Fibroblast of lung (primary cell): ENCODE measurements at regions not wholly inside any gene's neighbourhood (a gene's known extent, or its start where the extent isn't known, plus 50 kb on each side); places are given as distances from the start of the nearest gene placed in this dataset.

Experiments used
- DNase-seq, 2 donors: peaks; one replicate each; pipeline versions ENCODE4 v3.0.0 to v3.0.0-alpha.2; 2010; ENCODE audit warnings: low read depth in 2 of 2
- H2AFZ ChIP-seq: 2 replicates; pipeline ENCODE4 v1.5.1; 2012; ENCODE audit warnings: low read length, control low read depth, inconsistent platforms
- H3K27ac ChIP-seq: 2 replicates; pipeline ENCODE4 v1.5.1; 2011; ENCODE audit warnings: low read length, control low read depth; ENCODE audit not compliant: insufficient read depth
- H3K27me3 ChIP-seq: 2 replicates; pipeline ENCODE4 v1.5.1; 2011; ENCODE audit warnings: mild to moderate bottlenecking, low read length; ENCODE audit not compliant: control insufficient read depth, insufficient read depth
- H3K36me3 ChIP-seq: 2 replicates; pipeline ENCODE4 v1.5.1; 2011; ENCODE audit warnings: low read length; ENCODE audit not compliant: control insufficient read depth, insufficient read depth
- H3K4me1 ChIP-seq: 2 replicates; pipeline ENCODE4 v1.5.1; 2011; ENCODE audit warnings: low read length; ENCODE audit not compliant: control insufficient read depth, insufficient read depth; ENCODE audit errors: extremely low read depth
- H3K4me2 ChIP-seq: 2 replicates; pipeline ENCODE4 v1.5.1; 2011; ENCODE audit warnings: low read length, control low read depth; ENCODE audit not compliant: insufficient read depth; ENCODE audit errors: extremely low read depth
- H3K4me3 ChIP-seq, 4 experiments: fragments of 200-600 bp in 1 of 4; sonication (generic) in 1 of 4; replicated peaks in 1 of 4; 2 replicates each; pipeline ENCODE4 v1.5.1; 2011 to 2016; ENCODE audit warnings: low read length in 4 of 4, low read depth in 3 of 4, mild to moderate bottlenecking in 3 of 4, control low read depth in 2 of 4, inconsistent platforms in 1 of 4, mixed read lengths in 1 of 4; ENCODE audit not compliant: insufficient read depth in 1 of 4; ENCODE audit errors: control extremely low read depth in 1 of 4
- H3K79me2 ChIP-seq: 2 replicates; pipeline ENCODE4 v1.5.1; 2012; ENCODE audit warnings: mild to moderate bottlenecking, low read length, inconsistent platforms; ENCODE audit not compliant: control insufficient read depth, insufficient read depth
- H3K9ac ChIP-seq: 2 replicates; pipeline ENCODE4 v1.5.1; 2011; ENCODE audit warnings: mild to moderate bottlenecking, low read length, control low read depth; ENCODE audit not compliant: insufficient read depth
- H3K9me3 ChIP-seq: 2 replicates; pipeline ENCODE4 v1.5.1; 2012; ENCODE audit warnings: low read depth, low read length; ENCODE audit not compliant: control insufficient read depth, insufficient read depth
- H4K20me1 ChIP-seq: 2 replicates; pipeline ENCODE4 v1.5.1; 2011; ENCODE audit warnings: low read length; ENCODE audit not compliant: control insufficient read depth, insufficient read depth; ENCODE audit errors: extremely low read depth
- EZH2 ChIP-seq: IDR thresholded peaks from 2 replicates; pipeline ENCODE4 v1.5.1; 2012; ENCODE audit warnings: low read length, control low read depth, mild to moderate bottlenecking; ENCODE audit errors: missing control alignments
- TF ChIP-seq, protein P1 (sequence below), 2 donors: IDR thresholded peaks in 1 of 2; conservative IDR thresholded peaks in 1 of 2; 1 replicate in 1 of 2; 2 replicates in 1 of 2; pipeline ENCODE4 v1.5.1; 2011 to 2012; ENCODE audit warnings: low read length in 2 of 2, control low read depth in 1 of 2, inconsistent platforms in 1 of 2, low read depth in 1 of 2, mild to moderate bottlenecking in 1 of 2

GRCh38 chr4:13047591-13047990 is 436.5 kb downstream of the RAB28 start:
- Histone ChIP-seq H3K36me3 (no peaks in the 10 kb centered on the region), H3K4me3 (no peak overlapping the region), H4K20me1 (no peaks in the 10 kb centered on the region), H3K4me2 (no peak overlapping the region), H2AFZ (no peak overlapping the region), H3K27me3 (no peaks in the 10 kb centered on the region), H3K27ac (no peak overlapping the region), H3K9me3 (no peaks in the 10 kb centered on the region), H3K4me1 (no peaks in the 10 kb centered on the region), H3K79me2 (no peaks in the 10 kb centered on the region), H3K9ac (no peak overlapping the region)
- TF ChIP-seq EZH2 = no peak
- TF ChIP-seq, protein P1, sequence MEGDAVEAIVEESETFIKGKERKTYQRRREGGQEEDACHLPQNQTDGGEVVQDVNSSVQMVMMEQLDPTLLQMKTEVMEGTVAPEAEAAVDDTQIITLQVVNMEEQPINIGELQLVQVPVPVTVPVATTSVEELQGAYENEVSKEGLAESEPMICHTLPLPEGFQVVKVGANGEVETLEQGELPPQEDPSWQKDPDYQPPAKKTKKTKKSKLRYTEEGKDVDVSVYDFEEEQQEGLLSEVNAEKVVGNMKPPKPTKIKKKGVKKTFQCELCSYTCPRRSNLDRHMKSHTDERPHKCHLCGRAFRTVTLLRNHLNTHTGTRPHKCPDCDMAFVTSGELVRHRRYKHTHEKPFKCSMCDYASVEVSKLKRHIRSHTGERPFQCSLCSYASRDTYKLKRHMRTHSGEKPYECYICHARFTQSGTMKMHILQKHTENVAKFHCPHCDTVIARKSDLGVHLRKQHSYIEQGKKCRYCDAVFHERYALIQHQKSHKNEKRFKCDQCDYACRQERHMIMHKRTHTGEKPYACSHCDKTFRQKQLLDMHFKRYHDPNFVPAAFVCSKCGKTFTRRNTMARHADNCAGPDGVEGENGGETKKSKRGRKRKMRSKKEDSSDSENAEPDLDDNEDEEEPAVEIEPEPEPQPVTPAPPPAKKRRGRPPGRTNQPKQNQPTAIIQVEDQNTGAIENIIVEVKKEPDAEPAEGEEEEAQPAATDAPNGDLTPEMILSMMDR (conservative IDR thresholded peaks at IDR 0.05 in 1 of 2, IDR thresholded peaks at IDR 0.05 in 1 of 2; ENCODE audit: low read depth in 1 of 2, low read length in 2 of 2) = no peak
- DNase-seq = no peak

GRCh38 chr4:13036841-13037240 is 447.3 kb downstream of the RAB28 start:
- no peak overlapping the region for H3K9ac ChIP-seq
- H2AFZ ChIP-seq = no peak overlapping the region
- H3K36me3 ChIP-seq = no peaks in the 10 kb centered on the region
- TF ChIP-seq EZH2 = no peak
- TF ChIP-seq, protein P1 (conservative IDR thresholded peaks at IDR 0.05 in 1 of 2, IDR thresholded peaks at IDR 0.05 in 1 of 2; ENCODE audit: low read depth in 1 of 2, low read length in 2 of 2) = no peak
- H3K4me3 ChIP-seq = no peak overlapping the region
- H3K27me3 ChIP-seq = no peaks in the 10 kb centered on the region
- H4K20me1 ChIP-seq = no peaks in the 10 kb centered on the region
- H3K4me1 ChIP-seq = no peaks in the 10 kb centered on the region
- H3K4me2 ChIP-seq = no peak overlapping the region
- no peaks in the 10 kb centered on the region for H3K79me2 ChIP-seq
- no peak overlapping the region for H3K27ac ChIP-seq
- no peaks in the 10 kb centered on the region for H3K9me3 ChIP-seq
- DNase-seq = no peak

DNA sequence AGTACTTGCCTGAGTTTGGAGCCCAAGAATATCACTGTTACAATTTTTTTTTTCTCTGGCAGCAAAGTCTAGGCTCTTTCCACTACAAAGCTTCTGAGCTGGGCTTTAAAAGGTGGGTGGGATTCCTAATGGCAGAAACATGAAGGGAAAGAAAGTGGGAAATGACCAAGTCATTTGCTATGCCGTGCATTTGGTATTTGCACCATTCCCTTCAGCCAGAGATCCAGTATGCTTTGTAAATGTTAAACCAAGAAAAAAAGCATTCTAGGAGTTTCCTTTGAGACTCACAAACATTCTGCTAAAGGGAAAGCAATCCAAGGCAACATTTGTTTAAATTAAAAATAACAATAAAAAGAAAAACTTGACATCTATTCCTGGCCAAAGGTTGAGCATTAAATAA is 451.2 kb downstream of the RAB28 start:
- Histone ChIP-seq H2AFZ (no peak overlapping the region), H3K27ac (no peak overlapping the region), H3K36me3 (no peaks in the 10 kb centered on the region), H3K4me3 (no peak overlapping the region), H3K79me2 (no peaks in the 10 kb centered on the region), H3K9ac (no peak overlapping the region), H3K27me3 (no peaks in the 10 kb centered on the region), H3K4me2 (no peak overlapping the region), H4K20me1 (no peaks in the 10 kb centered on the region), H3K9me3 (no peaks in the 10 kb centered on the region), H3K4me1 (no peaks in the 10 kb centered on the region)
- TF ChIP-seq, protein P1 (conservative IDR thresholded peaks at IDR 0.05 in 1 of 2, IDR thresholded peaks at IDR 0.05 in 1 of 2; ENCODE audit: low read depth in 1 of 2, low read length in 2 of 2) = no peak
- TF ChIP-seq EZH2 = no peak
- no peak for DNase-seq
